ENCODE measurements at regions not wholly inside any gene's neighbourhood (a gene's known extent, or its start where the extent isn't known, plus 50 kb on each side); places are given as distances from the start of the nearest gene placed in this dataset.

DNA sequence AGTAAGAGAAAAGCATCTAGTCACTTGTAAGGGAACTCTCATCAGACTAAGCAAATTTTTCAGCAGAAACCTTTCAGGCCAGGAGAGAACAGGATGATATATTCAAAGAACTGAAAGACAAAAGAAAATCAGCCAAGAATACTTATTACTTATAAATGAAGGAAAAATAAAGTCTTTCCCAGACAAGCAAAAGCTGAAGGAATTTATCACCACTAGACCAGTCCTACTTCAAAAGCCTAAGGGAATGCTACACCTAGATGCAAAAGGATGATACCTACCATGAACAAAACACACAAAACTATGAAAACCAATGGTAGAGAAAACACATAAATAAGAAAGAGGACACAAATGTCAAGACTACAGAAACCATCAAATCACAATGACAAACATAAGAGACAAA lies 126.6 kb upstream of the ABCB5 start:
- TF ChIP-seq, protein P1, sequence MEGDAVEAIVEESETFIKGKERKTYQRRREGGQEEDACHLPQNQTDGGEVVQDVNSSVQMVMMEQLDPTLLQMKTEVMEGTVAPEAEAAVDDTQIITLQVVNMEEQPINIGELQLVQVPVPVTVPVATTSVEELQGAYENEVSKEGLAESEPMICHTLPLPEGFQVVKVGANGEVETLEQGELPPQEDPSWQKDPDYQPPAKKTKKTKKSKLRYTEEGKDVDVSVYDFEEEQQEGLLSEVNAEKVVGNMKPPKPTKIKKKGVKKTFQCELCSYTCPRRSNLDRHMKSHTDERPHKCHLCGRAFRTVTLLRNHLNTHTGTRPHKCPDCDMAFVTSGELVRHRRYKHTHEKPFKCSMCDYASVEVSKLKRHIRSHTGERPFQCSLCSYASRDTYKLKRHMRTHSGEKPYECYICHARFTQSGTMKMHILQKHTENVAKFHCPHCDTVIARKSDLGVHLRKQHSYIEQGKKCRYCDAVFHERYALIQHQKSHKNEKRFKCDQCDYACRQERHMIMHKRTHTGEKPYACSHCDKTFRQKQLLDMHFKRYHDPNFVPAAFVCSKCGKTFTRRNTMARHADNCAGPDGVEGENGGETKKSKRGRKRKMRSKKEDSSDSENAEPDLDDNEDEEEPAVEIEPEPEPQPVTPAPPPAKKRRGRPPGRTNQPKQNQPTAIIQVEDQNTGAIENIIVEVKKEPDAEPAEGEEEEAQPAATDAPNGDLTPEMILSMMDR (conservative IDR thresholded peaks at IDR 0.05 in 1 of 2, IDR thresholded peaks at IDR 0.05 in 1 of 2; ENCODE audit: extremely low read depth in 1 of 2, insufficient read depth in 1 of 2, low read depth in 1 of 2, low read length in 2 of 2), result no peak
- no peak for TF ChIP-seq EZH2 (IDR thresholded peaks at IDR 0.05; ENCODE audit: borderline replicate concordance, low read length)

All from mammary epithelial cell (primary cell).